Non-pigmented ciliary epithelial cell (primary cell): ENCODE measurements at regions not wholly inside any gene's neighbourhood (a gene's known extent, or its start where the extent isn't known, plus 50 kb on each side); places are given as distances from the start of the nearest gene placed in this dataset.
"Not testable (repeated sequence)": the region's sequence is repeated elsewhere in the genome, so short reads cannot be mapped to it uniquely, and the experiment has no call there.

Experiments
- DNase-seq: peaks from one replicate; pipeline ENCODE4 v3.0.0-alpha.2; 2010; ENCODE audit warnings: low read depth

DNA sequence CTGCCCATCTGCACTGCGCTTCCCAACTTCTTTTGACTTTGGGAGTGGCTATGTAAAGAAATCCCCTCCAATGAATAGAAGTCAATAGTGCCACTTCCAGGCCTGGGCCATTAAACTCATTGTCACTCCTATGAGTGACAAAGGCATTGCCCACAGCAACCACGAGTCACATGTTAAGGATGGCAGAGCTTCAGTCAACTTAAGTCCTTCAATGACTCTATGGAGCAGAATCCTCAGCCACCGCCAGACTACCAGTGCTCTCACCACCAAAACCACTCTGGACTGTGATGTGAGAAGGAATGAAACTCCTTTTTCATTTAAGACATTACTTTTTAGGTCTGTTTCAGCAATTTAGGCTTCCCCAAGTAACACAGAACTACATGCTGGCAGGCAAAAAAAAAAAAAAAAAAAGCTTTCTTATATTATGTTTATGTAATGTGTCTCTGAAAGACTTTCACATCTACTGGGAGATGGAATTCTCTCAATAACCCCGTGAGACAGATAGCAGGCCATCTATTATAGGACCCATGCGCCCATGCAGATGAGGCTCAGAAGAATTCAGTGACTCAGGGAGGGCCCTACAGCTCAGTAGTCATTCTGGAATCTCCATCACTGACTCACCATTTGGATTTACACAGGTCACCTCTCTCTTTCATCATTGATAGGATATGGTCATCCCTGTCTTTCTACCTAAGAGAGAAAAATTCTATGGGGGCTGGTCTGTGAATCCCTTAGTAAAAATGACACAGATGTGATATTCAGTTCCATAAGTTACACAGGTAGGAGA is 180.5 kb downstream of the CEMIP2 start:
- no peak for DNase-seq

DNA sequence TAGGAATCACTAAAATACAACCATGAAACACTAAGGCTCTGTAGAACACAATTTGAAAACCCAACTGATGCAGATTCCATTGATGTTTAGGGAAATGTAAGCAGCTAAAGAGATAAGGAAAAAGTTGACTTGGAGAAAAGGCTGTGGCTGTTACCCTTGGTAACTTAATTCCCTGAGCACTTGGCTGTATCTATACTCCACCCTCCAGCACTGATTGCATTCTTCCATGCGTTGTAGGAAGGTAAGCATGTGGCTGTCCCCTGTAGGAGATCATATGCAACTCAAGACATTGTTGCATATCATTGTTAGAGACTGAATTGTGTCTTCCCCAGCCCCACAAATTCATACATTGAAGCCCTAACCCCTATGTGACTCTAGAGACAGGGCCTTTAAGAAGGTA is 184.5 kb downstream of the CEMIP2 start:
- DNase-seq: no peak

DNA sequence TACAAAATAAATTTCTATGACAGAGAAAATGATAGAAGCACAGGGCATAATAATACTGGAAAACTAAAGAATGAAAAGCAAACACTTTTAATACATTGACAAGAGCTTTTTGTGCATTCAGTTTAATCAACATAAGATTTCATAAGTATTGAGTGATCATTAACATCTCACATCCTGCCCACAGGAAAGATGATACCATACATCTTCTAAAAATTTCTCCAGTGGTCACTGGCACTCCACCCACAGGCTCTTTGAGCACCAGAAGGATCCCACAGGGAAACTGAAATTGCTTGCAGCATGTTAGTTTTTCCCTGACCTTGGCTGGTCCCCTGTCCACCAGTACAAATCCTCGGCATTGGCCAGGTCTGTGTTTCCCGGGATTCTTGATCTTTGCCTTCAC is 186.0 kb downstream of the CEMIP2 start:
- no peak for DNase-seq

DNA sequence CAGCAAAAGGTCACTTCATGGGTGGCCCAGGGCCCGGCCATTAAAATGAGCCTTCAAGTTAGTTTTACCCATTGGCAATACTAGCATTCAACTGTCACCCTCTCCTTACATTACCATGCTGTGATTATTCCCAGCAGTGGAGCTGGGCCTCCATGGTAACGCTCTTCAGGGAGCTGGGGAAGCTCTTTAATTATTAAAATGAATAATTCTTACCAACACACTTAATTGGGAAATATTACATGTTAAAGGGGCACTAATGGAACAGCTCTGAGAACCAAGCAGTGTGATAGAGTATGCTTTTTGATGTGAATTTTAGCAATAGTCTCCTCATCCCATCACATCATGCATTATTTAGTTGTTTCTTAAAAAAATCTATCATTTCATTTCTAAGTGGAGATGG is 187.2 kb downstream of the CEMIP2 start:
- DNase-seq: no peak

DNA sequence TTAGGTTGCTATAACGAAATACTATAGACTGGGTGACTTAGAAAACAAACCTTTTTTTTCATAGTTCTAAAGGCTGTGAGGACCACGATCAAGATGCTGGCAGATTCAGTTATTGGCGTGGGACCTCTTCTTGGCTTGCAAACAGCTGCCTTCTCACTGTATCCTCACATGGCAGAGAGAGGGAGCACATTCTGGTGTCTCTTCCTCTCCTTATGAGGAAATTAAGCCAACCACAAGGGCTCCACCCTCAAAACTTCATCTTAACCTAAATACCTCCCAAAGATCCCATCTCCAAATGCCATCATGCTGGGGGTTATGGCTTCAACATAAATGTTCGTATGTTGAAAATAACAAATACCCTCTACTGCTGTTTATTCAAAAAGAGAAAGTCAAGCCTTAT is 197.1 kb downstream of the CEMIP2 start:
- DNase-seq: no peak

DNA sequence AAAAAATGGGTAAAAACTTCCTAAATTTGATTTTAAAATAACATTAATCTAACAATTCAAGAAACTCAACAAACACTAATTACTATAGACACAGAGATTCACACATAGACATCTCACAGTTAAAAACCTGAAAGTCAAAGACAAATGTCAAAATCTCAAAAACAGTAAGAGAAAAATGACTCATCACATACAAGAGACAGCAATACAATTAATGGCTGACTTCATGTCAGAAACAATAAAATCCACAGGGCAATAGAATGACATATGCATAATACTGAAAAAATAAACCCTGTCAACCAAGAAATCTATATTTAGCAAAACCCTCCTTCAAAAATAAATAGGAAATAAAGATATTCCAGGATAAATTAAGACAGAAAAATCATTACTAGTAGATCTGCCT is 200.4 kb downstream of the CEMIP2 start:
- DNase-seq: no peak

DNA sequence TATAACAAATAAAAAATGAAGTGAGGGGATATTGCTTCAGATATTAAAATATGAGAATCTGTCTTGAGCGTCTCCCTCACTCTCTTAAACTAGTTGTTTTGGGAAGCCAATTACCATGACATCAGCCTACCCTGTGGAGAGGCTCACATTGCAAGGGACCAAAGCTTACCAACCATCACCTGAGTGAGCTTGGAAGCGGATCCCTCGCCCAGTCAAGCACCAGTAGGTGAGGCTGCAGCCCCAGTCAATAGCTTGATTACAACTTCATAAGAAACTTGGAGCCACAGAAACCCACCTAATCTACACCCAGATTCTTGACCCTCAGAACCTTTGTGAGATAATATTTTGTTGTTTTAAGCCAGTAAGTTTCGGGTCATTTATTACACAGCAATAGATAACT is 206.2 kb downstream of the CEMIP2 start:
- DNase-seq: no peak

DNA sequence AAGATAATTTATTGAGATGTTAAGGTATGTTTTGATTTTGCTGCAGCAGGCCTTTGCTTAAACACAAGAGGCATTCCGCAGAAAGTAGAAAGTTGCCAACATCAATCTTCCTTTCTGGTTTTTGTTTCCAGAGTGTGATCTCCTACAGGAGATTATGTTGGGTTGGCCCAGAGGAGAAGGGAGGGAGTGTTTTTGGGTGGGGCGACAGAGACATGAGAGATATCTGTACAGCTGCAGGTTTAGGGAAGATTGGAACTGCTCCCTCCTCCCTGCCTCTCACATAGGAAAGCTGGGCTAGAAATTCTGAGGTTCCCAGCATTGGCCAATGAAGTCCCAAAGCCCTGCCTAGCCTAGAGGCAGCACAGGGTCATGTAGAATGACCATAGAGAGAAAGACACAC is 211.0 kb downstream of the CEMIP2 start:
- DNase-seq: no peak

DNA sequence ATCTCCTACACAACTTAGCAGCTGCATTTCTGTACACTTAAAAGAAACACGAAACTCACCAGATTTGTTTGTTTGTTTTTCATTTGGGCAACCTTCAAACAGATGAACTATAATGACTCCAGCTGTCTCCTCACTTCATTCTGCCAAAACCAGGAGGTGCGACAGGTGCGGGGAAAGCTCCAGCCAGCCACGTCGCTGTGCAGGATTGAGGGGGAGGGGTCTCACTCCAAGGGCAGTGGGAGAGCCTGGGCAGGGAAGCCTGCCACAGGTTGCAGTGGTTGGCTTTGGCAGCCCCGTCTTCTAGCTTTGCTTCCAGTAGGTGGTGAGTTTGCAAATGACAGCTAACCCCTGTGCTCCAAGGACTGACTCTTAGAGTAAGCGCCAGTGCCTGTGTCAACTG is 215.8 kb downstream of the CEMIP2 start:
- no peak for DNase-seq

DNA sequence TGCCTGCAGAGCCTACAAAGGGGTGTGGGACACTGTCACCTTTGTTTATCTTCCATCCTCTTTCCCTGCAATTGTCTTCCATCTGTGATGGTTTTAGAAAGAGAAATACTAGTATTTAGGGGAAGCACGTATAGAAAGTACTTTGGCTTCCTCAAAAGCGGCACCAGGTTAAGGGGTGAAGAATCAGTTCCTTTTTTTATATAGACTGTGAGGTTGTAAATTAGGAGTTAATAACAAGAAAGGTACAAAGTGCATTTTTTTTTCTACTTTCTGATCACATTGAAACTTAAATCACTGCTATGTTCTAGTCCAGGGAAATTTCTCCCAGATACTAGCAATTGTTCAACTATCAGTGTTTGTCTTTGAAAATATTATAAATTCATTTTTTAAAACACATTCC is 219.3 kb downstream of the CEMIP2 start:
- DNase-seq: no peak

DNA sequence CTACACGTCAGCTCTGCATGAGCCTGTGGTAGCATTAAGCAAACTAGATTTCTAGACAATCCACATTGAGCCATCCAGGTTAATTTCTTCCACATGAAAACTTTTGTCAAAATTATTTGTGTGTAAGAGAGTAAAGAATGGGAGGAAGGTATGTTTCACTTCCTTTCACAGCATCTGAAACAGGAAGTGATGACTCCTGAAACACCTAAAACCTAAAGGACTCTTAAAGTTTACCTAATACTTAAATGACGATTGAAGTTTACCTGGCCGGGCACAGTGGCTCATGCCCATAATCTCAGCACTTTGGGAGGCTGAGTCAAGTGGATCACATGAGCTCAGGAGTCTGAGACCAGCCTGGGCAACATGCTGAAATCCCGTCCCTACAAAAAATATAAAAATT is 223.8 kb downstream of the CEMIP2 start:
- no peak for DNase-seq

DNA sequence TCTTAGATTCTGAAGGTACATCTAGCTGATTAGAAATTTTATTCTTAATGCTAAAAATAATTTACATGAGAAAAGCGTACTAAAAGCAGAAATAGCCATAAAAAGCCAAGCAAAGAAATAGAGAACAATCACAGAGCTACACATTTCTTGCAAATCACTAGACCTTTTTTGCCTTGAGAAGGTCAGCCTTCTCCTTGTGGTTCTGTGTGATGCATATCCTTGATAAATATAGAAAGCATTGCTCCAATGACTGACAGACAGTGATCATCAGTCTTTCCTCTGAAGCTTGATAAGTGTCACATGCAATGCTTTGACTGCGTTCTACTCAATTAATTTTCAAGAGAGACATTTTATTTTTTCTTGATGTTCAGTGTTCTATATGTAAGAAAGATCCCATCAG is 226.9 kb downstream of the CEMIP2 start:
- DNase-seq: no peak

DNA sequence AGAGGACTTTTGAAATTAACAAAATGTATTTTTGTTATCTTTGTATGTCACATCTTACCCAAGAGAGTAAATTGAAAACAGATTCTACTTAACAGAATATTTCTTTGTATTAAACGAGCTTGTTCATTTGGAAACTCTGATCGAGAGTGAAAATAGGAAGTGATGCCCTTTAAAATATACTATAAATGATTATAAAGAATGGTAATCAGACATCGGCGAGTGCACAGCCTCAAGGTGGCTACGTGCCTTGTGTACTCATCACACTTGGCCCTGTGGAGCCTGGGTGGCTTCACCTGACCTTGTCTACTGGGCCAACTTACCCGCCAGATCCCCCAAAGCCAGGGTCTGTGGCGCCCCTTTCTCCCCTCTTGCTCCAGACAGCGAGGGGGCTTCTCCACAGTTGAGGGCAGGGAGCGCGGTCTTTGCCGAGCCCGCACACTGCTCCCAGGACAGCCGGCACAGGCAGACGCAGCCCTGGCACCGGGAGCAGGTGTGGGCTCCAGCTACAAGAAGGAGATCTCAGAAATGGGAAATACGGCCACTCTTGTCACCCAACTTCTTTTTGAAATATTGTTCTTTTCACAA is 243.2 kb downstream of the CEMIP2 start:
- DNase-seq: no peak

DNA sequence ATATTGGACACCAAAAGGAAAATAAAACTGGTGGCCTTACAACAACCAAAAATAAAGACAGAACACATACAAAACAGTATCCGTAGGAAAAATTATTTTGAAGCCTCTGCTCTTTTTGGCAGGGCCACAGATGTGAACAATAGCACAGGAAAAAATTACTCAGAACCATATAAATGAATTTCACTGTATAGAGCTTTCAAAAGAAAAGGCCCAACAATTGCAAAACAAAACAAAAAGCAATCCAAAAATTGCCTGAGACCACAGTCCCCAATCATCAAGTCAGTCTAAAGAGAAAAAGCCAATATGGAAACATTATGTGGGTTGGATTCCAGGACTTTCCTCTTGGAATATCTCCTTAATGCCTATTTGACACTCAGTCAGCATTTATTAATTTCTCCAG is 243.8 kb downstream of the CEMIP2 start:
- no peak for DNase-seq

DNA sequence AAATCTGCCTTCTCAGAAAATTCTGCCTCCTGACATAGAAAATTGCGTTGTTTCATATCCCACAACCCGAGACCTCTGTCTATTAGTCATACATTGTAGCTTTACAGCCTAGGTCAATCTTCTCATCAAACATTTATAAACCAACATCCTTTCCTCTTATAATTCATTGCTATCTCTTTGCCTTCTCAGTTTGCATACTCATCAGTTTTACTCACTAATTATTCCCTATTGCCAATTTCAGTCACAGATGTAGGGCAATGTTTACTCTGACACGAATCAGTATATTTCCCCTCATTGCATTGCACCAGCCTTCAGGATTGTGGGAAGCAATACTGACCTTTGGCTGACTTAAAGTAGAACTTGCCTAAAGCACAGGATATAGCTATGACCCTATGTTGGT is 247.2 kb downstream of the CEMIP2 start:
- no peak for DNase-seq

DNA sequence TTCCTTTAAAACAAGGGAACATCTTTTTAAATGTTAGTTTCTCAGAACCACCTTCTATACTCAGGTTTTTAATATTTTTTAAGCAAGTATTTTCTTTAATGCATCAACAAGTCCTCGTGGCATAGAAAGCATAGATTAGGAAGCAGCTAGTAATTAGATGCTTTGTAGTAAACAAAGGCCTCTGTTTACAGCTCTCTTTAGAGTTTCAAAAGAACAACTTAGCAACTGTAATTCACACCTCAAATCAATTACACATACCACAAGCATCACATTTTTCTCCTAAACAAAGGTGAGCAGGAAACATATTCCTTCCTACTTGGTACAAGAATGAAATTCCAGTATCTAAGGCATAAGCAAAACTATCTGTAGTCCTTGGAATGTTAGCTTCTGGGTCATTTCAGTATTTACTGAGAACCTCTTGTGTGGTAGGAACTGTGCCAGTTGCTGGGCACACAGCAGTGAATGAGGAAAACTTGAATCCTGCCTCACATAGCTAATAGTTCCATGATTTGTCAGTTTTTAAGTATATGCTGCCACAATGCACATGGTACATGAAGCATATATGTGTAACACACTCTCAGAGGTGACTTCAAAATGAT is 249.1 kb downstream of the CEMIP2 start:
- no peak for DNase-seq

DNA sequence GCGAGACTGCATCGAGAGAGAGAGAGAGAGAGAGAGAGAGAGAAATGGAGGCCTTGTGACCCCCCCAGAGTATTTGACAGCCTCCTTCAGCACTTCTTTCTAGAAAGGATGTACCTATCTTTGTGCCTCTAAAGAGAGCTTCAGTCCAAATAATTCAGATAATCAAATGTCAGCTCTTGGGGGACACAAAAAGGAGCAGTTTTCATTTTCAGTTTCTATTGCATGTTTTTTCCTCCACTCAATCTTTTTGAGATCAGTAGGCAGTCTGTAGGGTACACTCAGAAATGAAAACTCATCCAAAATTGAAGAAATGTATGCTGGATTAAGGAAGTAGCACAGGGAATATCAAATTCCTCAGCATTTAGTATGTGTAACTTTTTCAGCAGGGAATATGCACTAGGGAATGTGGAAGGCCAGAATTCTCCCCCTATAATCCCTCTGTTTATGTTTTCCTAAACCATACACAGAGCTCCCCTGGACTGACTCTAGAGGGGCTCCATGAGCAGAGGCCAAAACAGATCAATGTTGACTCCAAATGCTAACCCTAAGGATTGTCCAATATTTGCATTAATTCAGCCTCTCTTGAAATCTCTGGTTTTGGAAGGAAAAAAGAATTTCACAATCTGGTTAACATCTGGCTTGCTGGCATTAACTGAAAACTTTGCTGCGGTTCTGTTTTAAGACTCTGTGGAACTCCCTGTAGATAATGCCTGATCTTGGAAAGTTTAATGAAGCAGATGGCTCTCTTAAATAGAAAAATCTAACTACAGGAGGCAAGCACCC is 250.1 kb downstream of the CEMIP2 start:
- no peak for DNase-seq

DNA sequence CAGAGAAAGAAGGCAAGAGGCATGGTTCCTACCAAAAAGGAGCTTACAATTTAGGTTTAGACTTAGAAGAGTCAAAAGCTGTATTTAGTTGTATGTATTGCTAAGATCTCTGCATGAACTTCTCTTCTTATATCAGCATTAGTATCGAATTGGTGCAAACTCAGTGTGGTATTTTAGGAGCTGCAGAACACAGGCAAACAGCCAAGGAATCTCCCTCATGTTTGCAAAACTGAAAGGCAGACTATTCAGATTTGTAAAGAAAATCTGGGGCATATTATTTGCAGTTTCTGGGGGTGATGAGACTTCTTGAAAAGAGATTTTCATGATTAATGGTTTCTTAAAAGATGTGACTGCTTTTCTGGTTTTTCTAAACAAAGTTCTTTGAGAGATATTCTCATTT is 252.7 kb downstream of the CEMIP2 start:
- no peak for DNase-seq

DNA sequence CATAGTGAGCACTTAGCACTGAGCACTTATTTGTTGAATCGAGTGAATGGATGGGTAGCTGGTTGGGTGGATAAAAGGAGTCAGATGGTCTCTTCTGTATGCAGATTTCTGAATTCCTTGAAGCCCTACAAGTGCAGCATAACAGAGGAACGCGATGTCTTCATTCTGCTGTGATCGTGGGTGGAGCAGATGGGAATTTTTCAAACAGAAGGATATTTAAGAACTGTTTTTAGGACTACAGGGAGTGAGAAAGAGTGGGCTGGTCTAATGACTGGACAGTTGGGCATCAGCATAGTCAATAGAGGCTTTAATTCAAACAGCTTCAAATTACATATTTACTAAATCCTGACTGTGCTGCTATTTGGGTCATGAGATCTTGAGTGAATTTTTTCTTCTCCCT is 253.2 kb downstream of the CEMIP2 start:
- DNase-seq: no peak

DNA sequence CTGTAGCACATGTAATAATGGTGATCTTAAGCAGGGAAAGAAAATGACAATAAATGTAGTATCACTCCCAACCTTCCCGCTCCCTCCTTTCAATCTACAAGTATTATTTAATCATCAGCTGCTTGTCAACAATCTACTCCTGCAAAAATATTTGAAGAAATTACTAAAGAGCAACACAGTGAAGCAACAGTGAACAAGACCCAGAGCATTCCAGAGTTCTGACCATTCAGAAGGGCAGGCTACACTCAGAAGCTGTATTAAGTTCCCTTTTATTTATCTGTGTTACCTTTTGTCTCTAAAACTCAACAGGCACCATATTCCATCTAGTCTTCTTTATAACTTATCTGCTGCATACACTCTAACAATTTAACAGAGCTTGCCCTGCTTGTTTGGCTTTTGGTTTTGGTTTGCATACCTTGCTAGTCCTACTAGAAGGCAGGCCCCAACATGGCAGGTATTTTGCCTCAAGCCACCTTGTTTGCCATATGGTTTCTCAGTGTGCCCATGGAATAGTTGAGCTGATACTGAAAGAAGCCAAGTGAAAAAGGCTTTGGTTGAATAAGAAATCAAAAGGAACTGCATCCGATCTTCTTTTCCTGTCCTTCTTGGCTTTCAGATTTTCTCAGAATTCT is 253.9 kb downstream of the CEMIP2 start:
- DNase-seq: no peak

DNA sequence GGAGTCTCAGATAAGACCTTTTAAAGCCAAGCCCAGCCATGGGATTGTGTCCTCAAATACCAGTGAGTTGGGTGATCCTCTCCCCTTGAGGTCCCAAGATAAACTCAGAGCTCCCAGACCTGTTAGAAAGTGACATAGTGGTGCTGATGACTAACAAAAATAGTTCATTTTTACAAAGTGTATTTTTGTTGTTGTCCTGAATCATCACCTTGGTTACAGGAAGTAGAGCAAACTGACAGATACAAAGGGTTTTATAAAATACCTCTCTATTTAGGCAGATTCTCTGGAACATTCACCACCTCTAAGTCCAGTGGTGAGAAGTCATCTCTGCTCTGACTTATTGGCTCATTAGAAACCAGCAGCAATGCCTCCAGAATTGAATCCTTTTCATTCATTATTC is 259.3 kb downstream of the CEMIP2 start:
- no peak for DNase-seq

DNA sequence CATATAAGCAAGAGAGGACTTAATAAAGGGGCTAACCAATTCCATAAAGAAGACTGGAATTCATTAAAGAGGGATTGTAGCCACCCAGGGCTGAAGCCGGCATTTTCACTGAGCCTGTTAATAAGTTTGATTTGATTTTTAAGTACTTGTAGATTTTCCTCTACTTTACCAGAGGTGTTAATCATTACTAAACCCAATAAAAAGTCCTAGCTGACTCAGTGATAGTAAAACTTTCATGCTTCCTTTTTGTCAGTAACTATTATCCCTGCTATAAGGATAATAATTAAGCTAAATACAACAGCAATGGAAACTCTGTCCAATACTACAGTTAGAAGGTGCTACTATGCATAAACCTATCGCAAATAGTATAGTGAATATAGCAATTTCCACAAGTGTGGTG is 260.2 kb downstream of the CEMIP2 start:
- not testable (repeated sequence) for DNase-seq
